SK-N-SH treated with all-trans-retinoic acid at 6 μM for 48 hours (cell line): ENCODE measurements at regions not wholly inside any gene's neighbourhood (a gene's known extent, or its start where the extent isn't known, plus 50 kb on each side); places are given as distances from the start of the nearest gene placed in this dataset.

Experiments
- ATAC-seq: fragments of 200-7000 bp; cut with Tn5 transposase; 3 replicates; pipeline ENCODE4 v1.9.1; 2020; ENCODE audit warnings: mild to moderate bottlenecking, moderate library complexity
- ARNTL ChIP-seq: fragments of 450-650 bp; formaldehyde crosslinking; IDR thresholded peaks from 2 replicates; pipeline ENCODE4 v1.5.0; 2020; ENCODE audit warnings: low read depth, mild to moderate bottlenecking, moderate library complexity, borderline replicate concordance
- CSDC2 ChIP-seq: fragments of 250-450 bp; sonication (Bioruptor Pico); IDR thresholded peaks from 2 replicates; pipeline ENCODE4 v1.5.0; 2020; ENCODE audit warnings: mild to moderate bottlenecking, moderate library complexity
- ESRRG ChIP-seq: fragments of 250-450 bp; sonication (Bioruptor Pico); IDR thresholded peaks from 2 replicates; pipeline ENCODE4 v1.6.1; 2021; ENCODE audit warnings: mild to moderate bottlenecking
- GLIS3 ChIP-seq: fragments of 250-450 bp; sonication (Bioruptor Pico); IDR thresholded peaks from 2 replicates; pipeline ENCODE4 v1.5.0; 2020; ENCODE audit warnings: mild to moderate bottlenecking, moderate library complexity
- OSR1 ChIP-seq: fragments of 250-450 bp; sonication (Bioruptor Pico); IDR thresholded peaks from 2 replicates; pipeline ENCODE4 v1.8.0; 2022; ENCODE audit warnings: moderate library complexity, mild to moderate bottlenecking, inconsistent platforms
- PPARA ChIP-seq: fragments of 250-450 bp; sonication (Bioruptor Pico); IDR thresholded peaks from 2 replicates; pipeline ENCODE4 v1.5.0; 2020; ENCODE audit warnings: mild to moderate bottlenecking, borderline replicate concordance
- RARB ChIP-seq: fragments of 250-450 bp; sonication (Bioruptor Pico); IDR thresholded peaks from 2 replicates; pipeline ENCODE4 v1.8.0; 2021; ENCODE audit warnings: mild to moderate bottlenecking, moderate library complexity
- SNAI2 ChIP-seq: fragments of 250-450 bp; sonication (Bioruptor Pico); IDR thresholded peaks from 2 replicates; pipeline ENCODE4 v1.5.0; 2020; ENCODE audit warnings: mild to moderate bottlenecking, moderate library complexity
- TCF4 ChIP-seq: fragments of 250-450 bp; sonication (Bioruptor Pico); IDR thresholded peaks from 2 replicates; pipeline ENCODE4 v1.8.0; 2021; ENCODE audit warnings: mild to moderate bottlenecking, moderate library complexity, borderline replicate concordance
- TOX ChIP-seq: fragments of 250-450 bp; sonication (Bioruptor Pico); IDR thresholded peaks from 2 replicates; pipeline ENCODE4 v1.8.0; 2021; ENCODE audit warnings: mild to moderate bottlenecking, moderate library complexity, borderline replicate concordance
- ZC3H10 ChIP-seq: fragments of 250-450 bp; sonication (Bioruptor Pico); IDR thresholded peaks from 2 replicates; pipeline ENCODE4 v1.5.1; 2021; ENCODE audit warnings: mild to moderate bottlenecking, moderate library complexity
- ZFP3 ChIP-seq: fragments of 250-450 bp; sonication (Bioruptor Pico); IDR thresholded peaks from 2 replicates; pipeline ENCODE4 v1.5.0; 2020; ENCODE audit warnings: mild to moderate bottlenecking, moderate library complexity
- ZFP30 ChIP-seq: fragments of 450-650 bp; formaldehyde crosslinking; IDR thresholded peaks from 2 replicates; pipeline ENCODE4 v1.5.0; 2022; ENCODE audit warnings: mild to moderate bottlenecking, moderate library complexity
- ZNF565 ChIP-seq: fragments of 450-650 bp; formaldehyde crosslinking; conservative IDR thresholded peaks from 2 replicates; pipeline ENCODE4 v1.5.0; 2020; ENCODE audit warnings: low read depth, mild to moderate bottlenecking, moderate library complexity
- ZNF70 ChIP-seq: fragments of 450-650 bp; formaldehyde crosslinking; IDR thresholded peaks from 2 replicates; pipeline ENCODE4 v1.5.0; 2020; ENCODE audit warnings: mild to moderate bottlenecking, moderate library complexity
- ZNF8 ChIP-seq: fragments of 450-650 bp; formaldehyde crosslinking; IDR thresholded peaks from 2 replicates; pipeline ENCODE4 v1.5.0; 2020; ENCODE audit warnings: mild to moderate bottlenecking, moderate library complexity
- TF ChIP-seq, protein P1 (sequence below): fragments of 250-450 bp; sonication (Bioruptor Pico); IDR thresholded peaks from 2 replicates; pipeline ENCODE4 v1.5.1; 2020; ENCODE audit warnings: low read depth, mild to moderate bottlenecking, moderate library complexity
- TF ChIP-seq, protein P2 (sequence below): fragments of 250-450 bp; sonication (Bioruptor Pico); IDR thresholded peaks from 2 replicates; pipeline ENCODE4 v1.5.1; 2021; ENCODE audit warnings: mild to moderate bottlenecking, moderate library complexity
- TF ChIP-seq, protein P3 (sequence below): fragments of 250-450 bp; sonication (Bioruptor Pico); IDR thresholded peaks from 2 replicates; pipeline ENCODE4 v1.8.0; 2021; ENCODE audit warnings: low read depth, mild to moderate bottlenecking, moderate library complexity, borderline replicate concordance
- TF ChIP-seq, protein P4 (sequence below): fragments of 250-450 bp; sonication (Bioruptor Pico); IDR thresholded peaks from 2 replicates; pipeline ENCODE4 v1.8.0; 2020; ENCODE audit warnings: mild to moderate bottlenecking, moderate library complexity, borderline replicate concordance
- TF ChIP-seq, protein P5 (sequence below): fragments of 250-450 bp; sonication (Bioruptor Pico); IDR thresholded peaks from 2 replicates; pipeline ENCODE4 v1.5.0; 2020; ENCODE audit warnings: mild to moderate bottlenecking, moderate library complexity

DNA sequence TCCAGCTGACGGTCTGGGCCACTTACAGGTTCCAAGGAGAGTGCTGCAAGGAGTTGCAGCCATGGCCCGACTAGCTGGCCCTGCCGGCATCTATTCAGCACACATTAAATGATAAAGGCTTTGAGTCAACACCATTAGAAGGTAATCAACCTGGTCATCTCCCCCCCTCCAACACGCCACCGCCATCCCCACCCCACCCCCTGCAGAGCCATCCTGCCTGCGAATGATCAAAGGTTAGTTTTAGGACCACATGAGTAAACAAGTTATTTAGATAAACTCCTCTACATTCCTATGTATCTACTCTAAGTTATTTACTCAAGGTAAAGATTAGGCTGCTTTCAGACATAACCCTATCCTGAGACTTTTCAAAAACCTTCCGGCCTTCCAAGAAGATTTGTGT, 349.3 kb upstream of the SLC39A10 start (continued):
- TF ChIP-seq, protein P1, sequence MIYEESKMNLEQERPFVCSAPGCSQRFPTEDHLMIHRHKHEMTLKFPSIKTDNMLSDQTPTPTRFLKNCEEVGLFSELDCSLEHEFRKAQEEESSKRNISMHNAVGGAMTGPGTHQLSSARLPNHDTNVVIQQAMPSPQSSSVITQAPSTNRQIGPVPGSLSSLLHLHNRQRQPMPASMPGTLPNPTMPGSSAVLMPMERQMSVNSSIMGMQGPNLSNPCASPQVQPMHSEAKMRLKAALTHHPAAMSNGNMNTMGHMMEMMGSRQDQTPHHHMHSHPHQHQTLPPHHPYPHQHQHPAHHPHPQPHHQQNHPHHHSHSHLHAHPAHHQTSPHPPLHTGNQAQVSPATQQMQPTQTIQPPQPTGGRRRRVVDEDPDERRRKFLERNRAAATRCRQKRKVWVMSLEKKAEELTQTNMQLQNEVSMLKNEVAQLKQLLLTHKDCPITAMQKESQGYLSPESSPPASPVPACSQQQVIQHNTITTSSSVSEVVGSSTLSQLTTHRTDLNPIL (CRISPR knock-in tag), result no peak
- no peak for TF ChIP-seq ZFP3 (CRISPR knock-in tag)
- TF ChIP-seq CSDC2 (CRISPR knock-in tag), result no peak
- TF ChIP-seq, protein P2, sequence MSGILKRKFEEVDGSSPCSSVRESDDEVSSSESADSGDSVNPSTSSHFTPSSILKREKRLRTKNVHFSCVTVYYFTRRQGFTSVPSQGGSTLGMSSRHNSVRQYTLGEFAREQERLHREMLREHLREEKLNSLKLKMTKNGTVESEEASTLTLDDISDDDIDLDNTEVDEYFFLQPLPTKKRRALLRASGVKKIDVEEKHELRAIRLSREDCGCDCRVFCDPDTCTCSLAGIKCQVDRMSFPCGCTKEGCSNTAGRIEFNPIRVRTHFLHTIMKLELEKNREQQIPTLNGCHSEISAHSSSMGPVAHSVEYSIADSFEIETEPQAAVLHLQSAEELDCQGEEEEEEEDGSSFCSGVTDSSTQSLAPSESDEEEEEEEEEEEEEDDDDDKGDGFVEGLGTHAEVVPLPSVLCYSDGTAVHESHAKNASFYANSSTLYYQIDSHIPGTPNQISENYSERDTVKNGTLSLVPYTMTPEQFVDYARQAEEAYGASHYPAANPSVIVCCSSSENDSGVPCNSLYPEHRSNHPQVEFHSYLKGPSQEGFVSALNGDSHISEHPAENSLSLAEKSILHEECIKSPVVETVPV (CRISPR knock-in tag), result no peak
- no peak for TF ChIP-seq ESRRG (CRISPR knock-in tag)
- TF ChIP-seq RARB (CRISPR knock-in tag), result no peak
- TF ChIP-seq ZC3H10 (CRISPR knock-in tag), result no peak
- no peak for TF ChIP-seq ARNTL (CRISPR knock-in tag)
- no peak for TF ChIP-seq ZFP30

DNA sequence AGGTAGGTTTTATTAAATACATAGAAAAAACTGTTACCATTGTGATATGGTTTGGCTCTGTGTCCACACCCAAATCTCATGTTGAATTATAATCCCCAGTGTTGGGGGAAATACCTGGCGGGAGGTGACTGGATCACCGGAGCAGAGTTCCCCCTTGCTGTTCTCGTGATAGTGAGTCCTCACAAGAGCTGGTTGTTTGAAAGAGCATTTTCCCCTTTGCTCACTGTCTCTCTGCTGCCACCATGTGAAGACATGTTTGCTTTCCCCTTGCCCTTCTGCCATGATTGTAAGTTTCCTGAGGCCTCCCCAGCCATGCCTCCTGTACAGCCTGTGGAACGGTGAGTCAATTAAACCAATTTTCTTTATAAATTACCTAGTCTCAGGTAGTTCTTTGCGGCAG, 352.7 kb upstream of the SLC39A10 start:
- TF ChIP-seq, protein P3, sequence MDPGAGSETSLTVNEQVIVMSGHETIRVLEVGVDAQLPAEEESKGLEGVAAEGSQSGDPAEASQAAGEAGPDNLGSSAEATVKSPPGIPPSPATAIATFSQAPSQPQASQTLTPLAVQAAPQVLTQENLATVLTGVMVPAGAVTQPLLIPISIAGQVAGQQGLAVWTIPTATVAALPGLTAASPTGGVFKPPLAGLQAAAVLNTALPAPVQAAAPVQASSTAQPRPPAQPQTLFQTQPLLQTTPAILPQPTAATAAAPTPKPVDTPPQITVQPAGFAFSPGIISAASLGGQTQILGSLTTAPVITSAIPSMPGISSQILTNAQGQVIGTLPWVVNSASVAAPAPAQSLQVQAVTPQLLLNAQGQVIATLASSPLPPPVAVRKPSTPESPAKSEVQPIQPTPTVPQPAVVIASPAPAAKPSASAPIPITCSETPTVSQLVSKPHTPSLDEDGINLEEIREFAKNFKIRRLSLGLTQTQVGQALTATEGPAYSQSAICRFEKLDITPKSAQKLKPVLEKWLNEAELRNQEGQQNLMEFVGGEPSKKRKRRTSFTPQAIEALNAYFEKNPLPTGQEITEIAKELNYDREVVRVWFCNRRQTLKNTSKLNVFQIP (CRISPR knock-in tag), result no peak
- TF ChIP-seq ZNF70 (CRISPR knock-in tag) (no peak), OSR1 (CRISPR knock-in tag) (no peak), ZNF565 (CRISPR knock-in tag) (no peak), GLIS3 (CRISPR knock-in tag) (no peak), TCF4 (CRISPR knock-in tag) (no peak), ZC3H10 (CRISPR knock-in tag) (no peak), ZFP30 (no peak)
- TF ChIP-seq, protein P4, sequence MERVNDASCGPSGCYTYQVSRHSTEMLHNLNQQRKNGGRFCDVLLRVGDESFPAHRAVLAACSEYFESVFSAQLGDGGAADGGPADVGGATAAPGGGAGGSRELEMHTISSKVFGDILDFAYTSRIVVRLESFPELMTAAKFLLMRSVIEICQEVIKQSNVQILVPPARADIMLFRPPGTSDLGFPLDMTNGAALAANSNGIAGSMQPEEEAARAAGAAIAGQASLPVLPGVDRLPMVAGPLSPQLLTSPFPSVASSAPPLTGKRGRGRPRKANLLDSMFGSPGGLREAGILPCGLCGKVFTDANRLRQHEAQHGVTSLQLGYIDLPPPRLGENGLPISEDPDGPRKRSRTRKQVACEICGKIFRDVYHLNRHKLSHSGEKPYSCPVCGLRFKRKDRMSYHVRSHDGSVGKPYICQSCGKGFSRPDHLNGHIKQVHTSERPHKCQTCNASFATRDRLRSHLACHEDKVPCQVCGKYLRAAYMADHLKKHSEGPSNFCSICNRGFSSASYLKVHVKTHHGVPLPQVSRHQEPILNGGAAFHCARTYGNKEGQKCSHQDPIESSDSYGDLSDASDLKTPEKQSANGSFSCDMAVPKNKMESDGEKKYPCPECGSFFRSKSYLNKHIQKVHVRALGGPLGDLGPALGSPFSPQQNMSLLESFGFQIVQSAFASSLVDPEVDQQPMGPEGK (CRISPR knock-in tag), result no peak
- TF ChIP-seq, protein P5, sequence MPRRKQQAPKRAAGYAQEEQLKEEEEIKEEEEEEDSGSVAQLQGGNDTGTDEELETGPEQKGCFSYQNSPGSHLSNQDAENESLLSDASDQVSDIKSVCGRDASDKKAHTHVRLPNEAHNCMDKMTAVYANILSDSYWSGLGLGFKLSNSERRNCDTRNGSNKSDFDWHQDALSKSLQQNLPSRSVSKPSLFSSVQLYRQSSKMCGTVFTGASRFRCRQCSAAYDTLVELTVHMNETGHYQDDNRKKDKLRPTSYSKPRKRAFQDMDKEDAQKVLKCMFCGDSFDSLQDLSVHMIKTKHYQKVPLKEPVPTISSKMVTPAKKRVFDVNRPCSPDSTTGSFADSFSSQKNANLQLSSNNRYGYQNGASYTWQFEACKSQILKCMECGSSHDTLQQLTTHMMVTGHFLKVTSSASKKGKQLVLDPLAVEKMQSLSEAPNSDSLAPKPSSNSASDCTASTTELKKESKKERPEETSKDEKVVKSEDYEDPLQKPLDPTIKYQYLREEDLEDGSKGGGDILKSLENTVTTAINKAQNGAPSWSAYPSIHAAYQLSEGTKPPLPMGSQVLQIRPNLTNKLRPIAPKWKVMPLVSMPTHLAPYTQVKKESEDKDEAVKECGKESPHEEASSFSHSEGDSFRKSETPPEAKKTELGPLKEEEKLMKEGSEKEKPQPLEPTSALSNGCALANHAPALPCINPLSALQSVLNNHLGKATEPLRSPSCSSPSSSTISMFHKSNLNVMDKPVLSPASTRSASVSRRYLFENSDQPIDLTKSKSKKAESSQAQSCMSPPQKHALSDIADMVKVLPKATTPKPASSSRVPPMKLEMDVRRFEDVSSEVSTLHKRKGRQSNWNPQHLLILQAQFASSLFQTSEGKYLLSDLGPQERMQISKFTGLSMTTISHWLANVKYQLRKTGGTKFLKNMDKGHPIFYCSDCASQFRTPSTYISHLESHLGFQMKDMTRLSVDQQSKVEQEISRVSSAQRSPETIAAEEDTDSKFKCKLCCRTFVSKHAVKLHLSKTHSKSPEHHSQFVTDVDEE (CRISPR knock-in tag), result no peak
- TF ChIP-seq, all 23 proteins: peak for 0
- no peak for ATAC-seq

DNA sequence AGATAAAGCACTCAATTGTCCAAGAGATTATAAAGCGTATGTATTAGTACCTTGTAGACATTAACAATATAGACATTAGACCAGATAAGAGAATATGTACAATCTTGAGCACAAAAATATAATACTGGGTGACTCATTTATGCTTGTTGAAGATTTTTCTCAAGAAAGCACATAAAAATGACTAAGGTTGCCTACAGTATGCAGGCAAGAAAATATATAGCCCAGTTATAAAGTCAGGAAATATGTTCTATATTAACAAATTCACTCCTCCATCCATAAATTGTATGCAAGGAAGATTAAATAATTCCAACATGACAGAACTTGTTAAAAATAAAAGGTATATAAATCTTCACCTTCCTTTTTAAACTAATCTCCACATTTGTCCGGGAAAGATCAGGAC, 356.4 kb upstream of the SLC39A10 start:
- ATAC-seq, result no peak
- TF ChIP-seq PPARA (CRISPR knock-in tag), result no peak
- no peak for TF ChIP-seq SNAI2 (CRISPR knock-in tag)
- no peak for TF ChIP-seq ZFP3 (CRISPR knock-in tag)
- TF ChIP-seq ZNF565 (CRISPR knock-in tag), result no peak
- no peak for TF ChIP-seq RARB (CRISPR knock-in tag)
- TF ChIP-seq TOX (CRISPR knock-in tag), result no peak
- no peak for TF ChIP-seq TCF4 (CRISPR knock-in tag)
- TF ChIP-seq, protein P5 (CRISPR knock-in tag), result no peak
- TF ChIP-seq, protein P4 (CRISPR knock-in tag), result no peak
- no peak for TF ChIP-seq ZNF8 (CRISPR knock-in tag)
